ENCODE measurements at regions not wholly inside any gene's neighbourhood (a gene's known extent, or its start where the extent isn't known, plus 50 kb on each side); places are given as distances from the start of the nearest gene placed in this dataset.
A peak's percentile ranks its signal among the peaks of the same experiment; 100 is the strongest.

GRCh38 chr16:85446951-85447692, 166.0 kb upstream of the GSE1 start (continued):
- TF ChIP-seq KIAA2018 (CRISPR knock-in tag; IDR thresholded peaks at IDR 0.05; ENCODE audit: borderline replicate concordance) = no peak
- no peak for TF ChIP-seq SRSF9 (IDR thresholded peaks at IDR 0.05; ENCODE audit: borderline replicate concordance, insufficient read depth, low read depth, low read length, poor library complexity, severe bottlenecking)
- TF ChIP-seq ZMYM2 (CRISPR knock-in tag; IDR thresholded peaks at IDR 0.05) = peak; percentile 85; the same call in 1 of the 2 replicates
- TF ChIP-seq ZBTB38 (CRISPR knock-in tag; IDR thresholded peaks at IDR 0.05) = no peak
- no peak for TF ChIP-seq ZNF232 (CRISPR knock-in tag; IDR thresholded peaks at IDR 0.05; ENCODE audit: borderline replicate concordance)
- TF ChIP-seq ISL2 (CRISPR knock-in tag; IDR thresholded peaks at IDR 0.05) = no peak
- peak; percentile 62 for TF ChIP-seq CTCF (CRISPR knock-in tag; IDR thresholded peaks at IDR 0.05)
- TF ChIP-seq TBX2 (CRISPR knock-in tag; IDR thresholded peaks at IDR 0.05; ENCODE audit: borderline replicate concordance) = peak; percentile 61; the same call in 1 of the 2 replicates
- TF ChIP-seq ZNF292 (CRISPR knock-in tag; IDR thresholded peaks at IDR 0.05; ENCODE audit: borderline replicate concordance, low read depth) = 0 out of 2 replicates have a peak, but pooled peaks have one; percentile 18
- TF ChIP-seq KDM3A (CRISPR knock-in tag; IDR thresholded peaks at IDR 0.05; ENCODE audit: low read depth) = no peak
- TF ChIP-seq, protein P1, sequence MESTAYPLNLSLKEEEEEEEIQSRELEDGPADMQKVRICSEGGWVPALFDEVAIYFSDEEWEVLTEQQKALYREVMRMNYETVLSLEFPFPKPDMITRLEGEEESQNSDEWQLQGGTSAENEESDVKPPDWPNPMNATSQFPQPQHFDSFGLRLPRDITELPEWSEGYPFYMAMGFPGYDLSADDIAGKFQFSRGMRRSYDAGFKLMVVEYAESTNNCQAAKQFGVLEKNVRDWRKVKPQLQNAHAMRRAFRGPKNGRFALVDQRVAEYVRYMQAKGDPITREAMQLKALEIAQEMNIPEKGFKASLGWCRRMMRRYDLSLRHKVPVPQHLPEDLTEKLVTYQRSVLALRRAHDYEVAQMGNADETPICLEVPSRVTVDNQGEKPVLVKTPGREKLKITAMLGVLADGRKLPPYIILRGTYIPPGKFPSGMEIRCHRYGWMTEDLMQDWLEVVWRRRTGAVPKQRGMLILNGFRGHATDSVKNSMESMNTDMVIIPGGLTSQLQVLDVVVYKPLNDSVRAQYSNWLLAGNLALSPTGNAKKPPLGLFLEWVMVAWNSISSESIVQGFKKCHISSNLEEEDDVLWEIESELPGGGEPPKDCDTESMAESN (CRISPR knock-in tag; conservative IDR thresholded peaks at IDR 0.05) = peak; percentile 73
- peak; percentile 66; the same call in 1 of the 2 replicates for TF ChIP-seq NR2F6 (IDR thresholded peaks at IDR 0.05)
- peak; percentile 76 for TF ChIP-seq NR2F6 (CRISPR knock-in tag; IDR thresholded peaks at IDR 0.05)
- TF ChIP-seq HHEX (CRISPR knock-in tag; IDR thresholded peaks at IDR 0.05) = no peak
- no peak for TF ChIP-seq HOXA5 (CRISPR knock-in tag; IDR thresholded peaks at IDR 0.05)
- TF ChIP-seq ZNF605 (CRISPR knock-in tag; IDR thresholded peaks at IDR 0.05) = peak; percentile 76
- TF ChIP-seq MIER3 (CRISPR knock-in tag; IDR thresholded peaks at IDR 0.05; ENCODE audit: borderline replicate concordance) = no peak
- no peak for TF ChIP-seq MEIS1 (CRISPR knock-in tag; IDR thresholded peaks at IDR 0.05; ENCODE audit: borderline replicate concordance)
- TF ChIP-seq SALL1 (CRISPR knock-in tag; IDR thresholded peaks at IDR 0.05) = peak; percentile 49
